ENCODE measurements at regions not wholly inside any gene's neighbourhood (a gene's known extent, or its start where the extent isn't known, plus 50 kb on each side); places are given as distances from the start of the nearest gene placed in this dataset.

DNA sequence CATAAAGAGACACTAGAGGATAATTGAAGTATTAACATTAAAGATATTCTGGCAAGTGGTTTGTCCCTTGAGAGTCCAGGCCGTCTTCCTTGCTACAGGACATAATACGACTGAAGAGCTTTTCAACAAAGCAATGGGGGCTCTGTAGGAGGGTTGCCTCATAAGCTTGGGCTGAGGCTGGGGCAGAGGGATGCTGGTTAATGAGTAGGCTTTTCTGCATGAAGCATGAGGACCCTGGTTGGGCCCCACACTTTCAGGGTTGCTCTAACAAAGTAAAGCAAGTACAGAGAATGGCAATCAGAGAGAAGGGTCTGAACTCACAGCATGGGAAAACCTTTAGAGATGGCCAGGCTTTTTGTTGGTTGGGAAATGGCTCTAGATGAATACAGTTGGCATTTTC lies 281.3 kb downstream of the IDS start:
- no peak for TF ChIP-seq POLR2A (IDR thresholded peaks at IDR 0.05)
- TF ChIP-seq CTCF (IDR thresholded peaks at IDR 0.05) = no peak
